Activated CD4-positive, alpha-beta T cell treated with anti-CD3 and anti-CD28 coated beads, Interleukin-2, amount 50 U/mL, for 4 hours (primary cell): ENCODE measurements at regions not wholly inside any gene's neighbourhood (a gene's known extent, or its start where the extent isn't known, plus 50 kb on each side); places are given as distances from the start of the nearest gene placed in this dataset.

ENCODE experiments used
- DNase-seq, 2 experiments: peaks; one replicate each; pipeline ENCODE4 v3.0.0-alpha.2; 2020

GRCh38 chr18:25962919-25963318, 127.5 kb downstream of the SS18 start:
- no peak for DNase-seq

- no peak for DNase-seq
Observed at GRCh38 chr18:25962176-25962575, 128.2 kb downstream of the SS18 start.

- no peak for DNase-seq
Observed at GRCh38 chr18:25957017-25957416, 133.4 kb downstream of the SS18 start.

GRCh38 chr18:25953111-25953510, 137.3 kb downstream of the SS18 start:
- DNase-seq: no peak

GRCh38 chr18:25950321-25950720, 140.1 kb downstream of the SS18 start:
- no peak for DNase-seq

GRCh38 chr18:25946540-25946939, 143.9 kb downstream of the SS18 start:
- DNase-seq: no peak

GRCh38 chr18:25935356-25935755, 155.1 kb downstream of the SS18 start:
- no peak for DNase-seq

- DNase-seq: no peak
Observed at GRCh38 chr18:25931126-25931525, 159.3 kb downstream of the SS18 start.

GRCh38 chr18:25929787-25930186, 160.6 kb downstream of the SS18 start:
- DNase-seq: no peak

GRCh38 chr18:25927830-25928229, 162.6 kb downstream of the SS18 start:
- no peak for DNase-seq

GRCh38 chr18:25923193-25923592, 167.2 kb downstream of the SS18 start:
- no peak for DNase-seq

- DNase-seq: peak; percentile 11 to 17
Observed at GRCh38 chr18:25921677-25922421, 168.6 kb downstream of the SS18 start.

- no peak for DNase-seq
Observed at GRCh38 chr18:25915907-25916306, 174.5 kb downstream of the SS18 start.

- no peak for DNase-seq
Observed at GRCh38 chr18:25898965-25899364, 191.4 kb downstream of the SS18 start.

- no peak for DNase-seq
Observed at GRCh38 chr18:25896956-25897355, 193.5 kb downstream of the SS18 start.

GRCh38 chr18:25896178-25896780, 194.1 kb downstream of the SS18 start:
- peak in 1 of 2 experiments; percentile 2 for DNase-seq

- DNase-seq: no peak
Observed at GRCh38 chr18:25895518-25895917, 194.9 kb downstream of the SS18 start.

- no peak for DNase-seq
Observed at GRCh38 chr18:25886283-25886682, 204.1 kb downstream of the SS18 start.

GRCh38 chr18:25883091-25883490, 207.3 kb downstream of the SS18 start:
- no peak for DNase-seq

- DNase-seq: no peak
Observed at GRCh38 chr18:25881149-25881548, 209.3 kb downstream of the SS18 start.

GRCh38 chr18:25880441-25880840, 210.0 kb downstream of the SS18 start:
- no peak for DNase-seq

GRCh38 chr18:25876330-25876948, 214.0 kb downstream of the SS18 start:
- DNase-seq: no peak

- no peak for DNase-seq
Observed at GRCh38 chr18:25875551-25876240, 214.7 kb downstream of the SS18 start.

- no peak for DNase-seq
Observed at GRCh38 chr18:25873833-25874232, 216.6 kb downstream of the SS18 start.
